GM19035 (cell line): ENCODE measurements at regions not wholly inside any gene's neighbourhood (a gene's known extent, or its start where the extent isn't known, plus 50 kb on each side); places are given as distances from the start of the nearest gene placed in this dataset.
"Not testable (repeated sequence)": the region's sequence is repeated elsewhere in the genome, so short reads cannot be mapped to it uniquely, and the experiment has no call there.

Source experiments
- ATAC-seq: cut with Tn5 transposase; IDR thresholded peaks from one replicate; pipeline ENCODE4 v1.9.1; 2021; ENCODE audit not compliant: unreplicated experiment

- ATAC-seq = no peak
Observed at GRCh38 chr5:45042283-45042682, 233.5 kb downstream of the MRPS30 start.

DNA sequence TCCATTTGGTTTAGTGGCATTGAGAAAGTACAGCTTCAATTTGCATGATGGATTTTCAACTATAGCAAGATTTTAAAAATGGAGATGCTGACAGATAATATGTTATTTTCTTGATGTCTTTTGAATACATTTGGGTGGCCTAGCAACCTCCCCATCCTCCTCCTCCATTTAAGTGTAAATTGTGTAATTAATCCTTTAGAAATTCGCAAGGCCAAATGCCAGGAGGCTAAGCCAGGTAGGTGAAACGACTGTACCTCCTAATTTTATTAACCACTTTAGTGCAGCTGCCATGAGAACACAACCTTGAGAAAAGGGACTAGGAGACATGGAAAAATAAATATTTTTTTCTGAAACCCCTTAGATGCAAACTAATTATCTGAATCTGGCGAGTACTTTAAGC lies 248.8 kb downstream of the MRPS30 start:
- no peak for ATAC-seq

GRCh38 chr5:45060724-45061123 lies 252.0 kb downstream of the MRPS30 start:
- ATAC-seq = no peak

GRCh38 chr5:45062044-45062443 lies 253.3 kb downstream of the MRPS30 start:
- no peak for ATAC-seq

DNA sequence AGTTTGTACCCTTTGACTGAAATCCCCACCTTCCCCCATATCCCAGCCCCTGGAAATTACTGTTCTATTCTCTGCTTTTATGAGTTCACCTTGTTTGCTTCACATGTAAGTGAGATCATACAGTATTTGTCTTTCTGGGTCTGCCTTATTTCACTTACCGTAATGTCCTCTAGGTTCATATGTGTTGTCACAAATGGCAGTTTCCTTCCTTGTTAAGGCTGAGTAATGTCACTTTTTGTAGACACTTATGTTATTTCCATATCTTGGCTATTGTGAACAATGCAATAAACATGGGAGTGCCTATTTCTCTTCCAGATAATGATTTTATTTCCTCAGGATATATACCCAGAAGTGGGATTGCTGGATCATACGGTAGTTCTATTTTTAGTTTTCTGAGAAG lies 272.3 kb downstream of the MRPS30 start:
- no peak for ATAC-seq

- ATAC-seq = no peak
Observed at GRCh38 chr5:45089870-45090269, 281.1 kb downstream of the MRPS30 start.

DNA sequence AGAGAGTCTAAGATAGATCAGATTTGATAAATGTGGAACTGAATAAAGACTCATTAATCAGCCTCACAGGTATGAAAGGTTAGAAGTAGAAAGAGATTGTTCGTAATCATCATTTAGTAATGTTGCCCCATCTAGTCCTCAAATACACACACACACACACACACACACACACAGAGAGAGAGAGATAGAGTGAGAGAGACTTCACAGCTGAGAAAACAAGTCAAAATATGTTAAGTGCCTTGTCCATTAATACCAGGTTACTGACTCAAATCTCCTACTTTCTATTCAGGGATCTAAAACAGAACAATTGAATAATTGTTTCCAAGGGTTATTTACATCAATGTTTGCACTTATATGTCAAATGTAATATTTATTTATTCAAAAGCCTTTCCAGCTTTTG lies 284.6 kb downstream of the MRPS30 start:
- no peak for ATAC-seq

- no peak for ATAC-seq
Observed at GRCh38 chr5:45094876-45095440, 286.2 kb downstream of the MRPS30 start.

- ATAC-seq = peak; percentile 88
Observed at GRCh38 chr5:45098483-45098882, 289.7 kb downstream of the MRPS30 start.

DNA sequence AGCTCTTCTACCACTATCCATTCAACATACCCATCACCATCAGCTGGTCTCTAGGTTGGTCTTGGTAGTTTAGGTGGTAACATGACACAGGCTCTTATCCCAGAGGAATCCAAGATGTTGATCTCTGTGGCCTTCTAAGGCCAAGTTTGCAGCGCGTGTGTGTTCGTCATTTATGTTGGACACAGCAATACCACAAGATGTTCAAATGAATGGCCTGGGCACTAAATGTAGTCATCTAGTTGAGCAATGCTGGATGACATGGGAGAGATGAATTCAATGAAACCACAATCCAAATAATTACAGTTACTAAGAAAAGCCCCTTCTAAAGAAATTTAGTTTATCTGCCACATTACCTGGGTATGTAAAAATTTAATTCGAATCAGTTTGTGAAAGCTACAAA lies 292.4 kb downstream of the MRPS30 start:
- ATAC-seq = no peak

DNA sequence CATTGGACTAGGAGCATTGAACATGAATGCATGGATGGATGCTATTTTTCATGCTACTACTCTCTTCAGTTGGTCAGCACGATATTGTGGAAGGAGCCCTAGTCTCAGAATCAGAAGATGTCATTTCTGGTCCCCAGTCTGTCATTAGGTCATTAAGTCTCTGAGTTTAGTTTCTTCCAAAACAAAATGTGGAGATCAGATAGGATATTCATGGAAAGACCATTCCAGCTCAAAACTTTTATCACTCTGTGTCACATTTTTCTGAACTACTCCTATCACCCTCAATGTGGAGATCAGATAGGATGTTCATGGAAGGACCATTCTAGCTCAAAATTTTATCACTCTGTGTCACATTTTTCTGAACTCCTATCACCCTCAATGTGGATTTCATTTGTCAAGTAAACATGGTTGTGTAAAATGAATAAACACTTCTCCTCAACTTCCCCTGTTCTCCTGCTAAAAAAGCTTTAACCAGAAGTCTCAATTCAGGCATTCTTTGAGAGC lies 296.8 kb downstream of the MRPS30 start:
- no peak for ATAC-seq

DNA sequence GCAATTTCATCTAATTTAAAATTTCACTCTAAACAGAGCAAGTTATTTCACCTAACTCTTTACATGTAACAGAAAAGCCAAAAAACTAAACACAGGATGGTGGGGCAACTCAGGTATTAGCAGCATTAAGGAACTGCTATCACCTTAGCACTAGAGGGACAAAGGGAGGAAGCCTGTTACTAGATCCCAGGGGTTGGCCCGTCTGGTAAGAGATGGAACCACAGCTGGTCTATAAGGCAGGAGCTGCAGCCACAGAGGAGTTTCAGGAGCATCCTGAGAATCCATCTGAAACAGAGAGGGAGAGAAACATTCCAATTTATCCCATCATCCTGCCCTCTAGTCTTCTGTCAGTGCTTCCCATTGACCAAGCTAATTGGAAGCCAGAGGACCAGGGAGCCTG lies 300.3 kb downstream of the MRPS30 start:
- ATAC-seq = no peak

DNA sequence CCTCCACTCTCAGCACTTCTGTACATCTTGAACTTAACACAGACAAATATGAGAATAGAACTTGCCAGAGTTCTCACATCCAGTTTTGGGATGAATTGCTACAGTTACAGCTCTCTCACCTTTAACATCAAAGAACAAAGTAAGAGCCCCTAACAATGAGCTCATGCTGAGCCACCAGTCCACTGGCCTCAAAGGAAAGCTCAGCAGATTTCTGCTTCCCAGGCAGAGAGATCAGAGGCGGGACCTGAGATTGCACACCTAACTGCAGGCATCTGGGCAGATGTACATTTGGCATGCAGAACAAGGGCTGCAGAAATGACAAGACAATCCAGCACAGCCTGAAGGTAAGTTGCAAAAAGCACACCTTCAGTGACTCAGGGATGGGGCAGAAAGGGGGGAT lies 300.9 kb downstream of the MRPS30 start:
- ATAC-seq = no peak

GRCh38 chr5:45110399-45110798 lies 301.7 kb downstream of the MRPS30 start:
- ATAC-seq = no peak

DNA sequence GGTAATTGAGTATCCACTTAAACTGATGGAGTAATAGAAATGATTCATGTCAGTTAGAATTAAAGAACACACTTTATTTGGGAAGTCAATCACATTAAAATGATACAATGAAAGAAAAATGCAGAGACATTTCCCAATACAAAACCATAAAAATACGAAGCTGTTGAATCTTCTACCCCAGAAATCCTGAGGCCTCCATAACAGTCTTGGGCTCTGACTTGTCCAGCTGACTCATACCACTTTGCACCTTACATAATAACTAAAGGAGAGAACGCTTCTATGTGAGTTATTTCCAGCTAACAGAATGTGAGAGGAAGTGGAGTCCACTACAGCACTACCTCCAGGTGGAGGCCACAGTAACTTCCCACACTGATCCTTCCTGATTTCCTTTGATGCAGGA lies 305.0 kb downstream of the MRPS30 start:
- no peak for ATAC-seq

- no peak for ATAC-seq
Observed at GRCh38 chr5:45132972-45133371, 324.2 kb downstream of the MRPS30 start.

GRCh38 chr5:45162974-45163373 lies 354.2 kb downstream of the MRPS30 start:
- ATAC-seq = no peak

- ATAC-seq = no peak
Observed at GRCh38 chr5:45171563-45171962, 362.8 kb downstream of the MRPS30 start.

DNA sequence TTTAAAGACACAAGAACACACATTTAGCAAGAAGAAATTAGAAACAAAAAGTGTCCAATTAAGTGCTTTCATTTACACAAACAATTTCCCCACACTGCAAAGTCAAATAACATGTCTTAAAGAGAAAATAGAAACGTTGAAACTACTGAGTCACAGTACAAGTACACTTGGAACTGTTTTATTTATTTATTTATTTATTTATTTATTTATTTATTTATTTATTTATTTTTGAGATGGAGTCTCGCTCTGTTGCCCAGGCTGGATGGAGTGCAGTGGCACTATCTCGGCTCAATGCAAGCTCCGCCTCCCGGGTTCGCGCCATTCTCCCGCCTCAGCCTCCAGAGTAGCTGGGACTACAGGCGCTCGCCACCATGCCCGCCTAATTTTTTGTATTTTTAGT lies 363.9 kb downstream of the MRPS30 start:
- ATAC-seq = not testable (repeated sequence)

- ATAC-seq = no peak
Observed at GRCh38 chr5:45179686-45180085, 370.9 kb downstream of the MRPS30 start.

GRCh38 chr5:45189042-45189441 lies 380.3 kb downstream of the MRPS30 start:
- no peak for ATAC-seq

DNA sequence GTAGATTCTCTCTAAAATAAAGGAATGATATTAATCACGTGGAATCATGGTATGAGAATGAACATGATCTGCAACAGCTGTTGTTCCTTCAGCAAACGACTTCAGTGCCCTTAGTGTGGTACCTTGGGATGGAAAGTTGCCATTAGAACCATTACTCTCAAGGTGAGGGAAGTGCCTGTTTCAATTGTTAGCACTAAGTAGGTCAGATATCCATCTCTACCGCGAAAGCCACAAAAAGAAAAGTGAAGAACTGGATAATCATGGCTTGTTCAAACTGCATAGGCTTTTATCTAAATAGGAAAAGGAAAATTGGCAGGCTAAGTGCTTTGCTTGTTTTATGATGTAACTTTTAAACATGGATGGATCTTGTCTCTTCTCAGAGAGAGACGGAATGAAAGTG lies 380.7 kb downstream of the MRPS30 start:
- ATAC-seq = no peak

DNA sequence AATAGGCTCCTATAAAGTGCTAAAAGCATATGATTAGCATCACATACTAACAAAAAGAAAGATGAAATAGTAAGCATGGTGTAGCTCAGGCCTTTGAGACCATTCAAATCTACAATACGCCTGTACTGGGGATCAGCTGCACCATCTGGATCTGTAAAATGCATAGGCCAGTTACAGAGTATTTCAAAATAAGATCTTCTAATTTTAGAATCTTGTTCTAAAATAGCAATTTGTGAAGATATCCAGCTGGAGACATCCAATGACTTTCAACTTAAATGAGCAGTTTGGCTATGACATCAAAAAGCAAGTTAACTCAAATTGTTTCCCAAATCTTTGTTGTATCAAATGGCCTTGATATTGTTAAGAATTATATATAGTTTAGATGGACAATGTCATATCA lies 386.3 kb downstream of the MRPS30 start:
- no peak for ATAC-seq
